ENCODE measurements at regions not wholly inside any gene's neighbourhood (a gene's known extent, or its start where the extent isn't known, plus 50 kb on each side); places are given as distances from the start of the nearest gene placed in this dataset.

- ChIA-PET CTCF (ENCODE audit: unreplicated experiment) (no interaction called here), POLR2A (no interaction called here)
- Histone ChIP-seq H3K4me2 (ENCODE audit: low read length) (no peak overlapping the region), H3K9me3 (ENCODE audit: low read length) (no peaks in the 10 kb centered on the region), H4K20me1 (ENCODE audit: insufficient read depth, low read length) (no peaks in the 10 kb centered on the region), H3K36me3 (ENCODE audit: insufficient read depth, low read length) (no peaks in the 10 kb centered on the region), H3K9me2 (ENCODE audit: insufficient read depth, low read length) (no peaks in the 10 kb centered on the region), H3K79me2 (ENCODE audit: insufficient read depth, low read depth, low read length) (no peaks in the 10 kb centered on the region), H3K27ac (ENCODE audit: low read depth, low read length, poor library complexity, severe bottlenecking) (no peak overlapping the region), H2AFZ (ENCODE audit: low read length) (no peak overlapping the region), H3K4me1 (ENCODE audit: insufficient read depth, low read length, poor library complexity, severe bottlenecking) (peaks cover 10% of the 10 kb centered on the region), H3K4me3 (ENCODE audit: low read depth, low read length, poor library complexity, severe bottlenecking) (no peak overlapping the region)
- no TSS peak for BruUV-seq (replicated peaks)
- TF ChIP-seq CTCF (conservative IDR thresholded peaks at IDR 0.05; ENCODE audit: low read length) (no peak), EZH2phosphoT487 (IDR thresholded peaks at IDR 0.05; ENCODE audit: borderline replicate concordance, low read depth, low read length) (no peak)
- intact Hi-C loops (cut with micrococcal nuclease; ENCODE audit: unreplicated experiment) = no loop called here
- no peak for DNase-seq (ENCODE audit: low spot score)
Observed at GRCh38 chr18:77359561-77360314, 110.1 kb downstream of the GALR1 start.

- ChIA-PET POLR2A (no interaction called here), CTCF (ENCODE audit: unreplicated experiment) (no interaction called here)
- Histone ChIP-seq H4K20me1 (ENCODE audit: insufficient read depth, low read length) (no peaks in the 10 kb centered on the region), H3K9me2 (ENCODE audit: insufficient read depth, low read length) (no peaks in the 10 kb centered on the region), H3K79me2 (ENCODE audit: insufficient read depth, low read depth, low read length) (no peaks in the 10 kb centered on the region), H3K9me3 (ENCODE audit: low read length) (no peaks in the 10 kb centered on the region), H3K27ac (ENCODE audit: low read depth, low read length, poor library complexity, severe bottlenecking) (no peak overlapping the region), H3K4me1 (ENCODE audit: insufficient read depth, low read length, poor library complexity, severe bottlenecking) (peaks cover 10% of the 10 kb centered on the region), H3K4me3 (ENCODE audit: low read depth, low read length, poor library complexity, severe bottlenecking) (no peak overlapping the region), H2AFZ (ENCODE audit: low read length) (no peak overlapping the region), H3K36me3 (ENCODE audit: insufficient read depth, low read length) (no peaks in the 10 kb centered on the region), H3K4me2 (ENCODE audit: low read length) (no peak overlapping the region)
- TF ChIP-seq EZH2phosphoT487 (IDR thresholded peaks at IDR 0.05; ENCODE audit: borderline replicate concordance, low read depth, low read length) (no peak), CTCF (conservative IDR thresholded peaks at IDR 0.05; ENCODE audit: low read length) (no peak)
- intact Hi-C loops (cut with micrococcal nuclease; ENCODE audit: unreplicated experiment) = no loop called here
- BruUV-seq (replicated peaks) = no TSS peak
- peak; percentile 0 for DNase-seq (ENCODE audit: low spot score)
Observed at GRCh38 chr18:77360315-77361190, 110.9 kb downstream of the GALR1 start.

GRCh38 chr18:77361382-77361781, 111.7 kb downstream of the GALR1 start:
- TF ChIP-seq CTCF (conservative IDR thresholded peaks at IDR 0.05; ENCODE audit: low read length) (no peak), EZH2phosphoT487 (IDR thresholded peaks at IDR 0.05; ENCODE audit: borderline replicate concordance, low read depth, low read length) (no peak)
- intact Hi-C loops (cut with micrococcal nuclease; ENCODE audit: unreplicated experiment) = no loop called here
- CTCF ChIA-PET (ENCODE audit: unreplicated experiment) = no interaction called here

More at GRCh38 chr18:77361382-77361781, 111.7 kb downstream of the GALR1 start:
- Histone ChIP-seq H3K9me3 (ENCODE audit: low read length) (no peaks in the 10 kb centered on the region), H3K9me2 (ENCODE audit: insufficient read depth, low read length) (no peaks in the 10 kb centered on the region), H3K79me2 (ENCODE audit: insufficient read depth, low read depth, low read length) (no peaks in the 10 kb centered on the region), H3K4me1 (ENCODE audit: insufficient read depth, low read length, poor library complexity, severe bottlenecking) (peaks cover 10% of the 10 kb centered on the region), H3K36me3 (ENCODE audit: insufficient read depth, low read length) (no peaks in the 10 kb centered on the region), H3K27ac (ENCODE audit: low read depth, low read length, poor library complexity, severe bottlenecking) (no peak overlapping the region), H3K4me3 (ENCODE audit: low read depth, low read length, poor library complexity, severe bottlenecking) (no peak overlapping the region), H3K4me2 (ENCODE audit: low read length) (no peak overlapping the region), H2AFZ (ENCODE audit: low read length) (no peak overlapping the region), H4K20me1 (ENCODE audit: insufficient read depth, low read length) (no peaks in the 10 kb centered on the region)
- no TSS peak for BruUV-seq (replicated peaks)
- DNase-seq (ENCODE audit: low spot score) = no peak
- POLR2A ChIA-PET = no interaction called here
